LHCN-M2 (cell line): ENCODE measurements at regions not wholly inside any gene's neighbourhood (a gene's known extent, or its start where the extent isn't known, plus 50 kb on each side); places are given as distances from the start of the nearest gene placed in this dataset.
A peak's percentile ranks its signal among the peaks of the same experiment; 100 is the strongest.

Experiments used
- DNase-seq: peaks from one replicate; pipeline ENCODE4 v3.0.0-alpha.2; 2012; ENCODE audit warnings: low read depth

DNA sequence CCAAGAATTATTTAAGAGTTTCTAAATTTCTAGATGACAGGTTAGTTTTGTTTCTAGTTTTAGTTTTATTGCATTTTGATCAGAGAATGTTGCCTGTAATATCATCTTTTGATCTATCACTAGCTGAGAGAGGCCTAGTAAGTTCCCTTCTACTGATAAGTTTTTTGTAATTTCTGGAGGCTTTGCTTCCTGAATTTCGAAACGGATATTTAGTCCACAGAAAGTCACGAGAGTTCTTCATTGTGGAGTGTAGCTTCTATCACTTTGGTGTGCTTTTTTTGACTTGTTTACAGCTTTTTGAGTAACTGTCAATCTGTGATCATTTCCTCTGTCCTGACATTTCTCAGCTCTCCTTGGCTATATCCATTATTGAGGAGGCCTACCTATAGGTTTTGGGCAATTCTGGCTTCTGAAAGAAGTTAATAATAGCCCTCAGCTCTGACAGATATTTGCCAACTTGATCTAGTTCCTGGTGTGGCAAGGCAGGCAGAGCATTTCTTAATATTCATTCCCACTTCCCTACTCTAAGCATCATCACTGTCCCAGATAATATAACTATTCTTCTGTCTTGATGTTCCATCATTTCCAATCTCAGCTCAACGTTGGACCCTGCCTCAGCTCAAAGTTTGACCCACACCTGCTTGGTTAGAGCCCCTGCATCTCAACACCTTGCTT is 171.3 kb downstream of the BLID start:
- no peak for DNase-seq

DNA sequence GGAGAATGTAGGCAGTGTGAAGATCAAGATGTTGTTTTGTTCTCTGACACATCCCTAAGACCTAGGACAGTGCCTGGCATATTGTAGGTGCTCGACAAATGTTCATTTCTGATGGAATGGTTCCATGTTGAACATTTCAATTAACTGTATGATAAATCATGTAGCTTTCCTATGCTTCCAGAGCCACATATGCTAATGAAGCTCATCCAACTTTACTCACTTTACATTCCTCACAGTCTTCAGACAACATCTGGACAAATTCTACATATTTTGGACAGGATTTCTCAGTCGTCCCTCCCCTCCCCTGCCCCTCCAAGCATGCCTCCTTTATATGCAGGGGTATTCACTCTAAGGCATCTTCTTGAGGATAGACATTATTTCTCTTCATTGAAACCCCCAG is 177.9 kb downstream of the BLID start:
- no peak for DNase-seq

DNA sequence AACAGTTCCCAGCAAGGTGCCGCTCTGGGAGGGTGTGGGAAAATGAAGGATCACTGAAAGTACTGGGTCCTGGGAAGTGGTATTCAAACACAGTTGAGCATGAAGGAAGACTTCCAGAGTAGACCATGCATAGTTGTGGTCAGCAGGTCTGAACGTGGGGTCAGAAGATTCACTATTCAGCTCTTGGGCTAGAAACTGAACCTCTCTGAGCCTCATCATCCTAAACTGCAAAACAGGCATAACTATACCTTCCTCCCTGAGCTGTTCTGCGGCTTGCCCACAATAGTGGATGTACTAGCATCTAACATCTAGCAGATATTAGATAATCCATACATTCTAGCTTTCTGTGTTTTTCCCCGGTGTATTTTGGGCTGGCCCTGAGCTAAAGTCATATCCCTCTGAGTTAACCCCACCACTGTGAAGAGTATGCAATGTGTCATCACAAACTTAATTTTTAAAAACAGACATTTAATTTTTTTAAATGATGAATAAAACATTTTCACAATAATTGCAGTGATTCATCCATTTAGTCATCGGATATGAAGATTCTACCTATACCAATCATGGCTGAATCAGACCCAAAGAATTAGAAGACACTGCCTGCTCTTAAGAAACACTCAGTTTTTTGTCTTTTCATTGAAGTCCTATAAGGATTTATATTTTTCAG is 179.1 kb downstream of the BLID start:
- DNase-seq = peak; percentile 63

DNA sequence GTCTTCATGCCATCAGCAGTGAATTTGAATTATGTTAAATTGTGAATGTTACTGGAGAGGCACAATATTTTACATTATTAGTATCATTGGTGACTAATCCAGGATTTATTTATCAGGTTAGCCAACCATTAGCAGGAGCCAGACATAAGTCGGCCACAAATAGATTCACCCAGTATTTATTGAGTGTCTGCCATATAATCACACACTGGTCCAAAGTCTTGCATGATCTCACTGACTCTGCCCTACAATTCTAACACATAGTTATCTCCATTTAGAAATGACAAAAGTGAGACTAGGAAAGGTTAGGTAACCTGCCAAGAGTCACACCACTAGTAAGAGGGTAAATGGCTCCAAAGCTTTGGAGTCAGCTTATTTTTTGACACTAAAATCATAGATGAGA is 179.6 kb downstream of the BLID start:
- no peak for DNase-seq

DNA sequence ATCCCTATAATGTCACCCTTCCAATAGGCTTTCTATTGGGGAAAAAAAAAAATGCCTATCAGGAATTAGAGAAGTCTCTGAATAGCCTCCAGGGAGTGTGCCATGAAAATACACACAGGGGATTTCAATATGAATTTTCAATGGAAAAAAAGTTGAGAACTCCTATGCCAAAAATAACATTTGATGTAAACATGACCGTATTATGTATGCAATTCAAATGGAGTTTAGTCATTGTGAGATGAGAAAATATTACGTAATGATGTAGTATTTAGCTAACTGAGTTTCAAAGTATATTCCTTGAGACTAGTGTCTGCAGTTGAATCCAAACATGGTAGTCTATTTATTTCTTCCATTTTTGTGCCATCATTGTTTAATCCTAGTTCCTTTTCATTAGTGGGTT is 182.3 kb downstream of the BLID start:
- DNase-seq = no peak

DNA sequence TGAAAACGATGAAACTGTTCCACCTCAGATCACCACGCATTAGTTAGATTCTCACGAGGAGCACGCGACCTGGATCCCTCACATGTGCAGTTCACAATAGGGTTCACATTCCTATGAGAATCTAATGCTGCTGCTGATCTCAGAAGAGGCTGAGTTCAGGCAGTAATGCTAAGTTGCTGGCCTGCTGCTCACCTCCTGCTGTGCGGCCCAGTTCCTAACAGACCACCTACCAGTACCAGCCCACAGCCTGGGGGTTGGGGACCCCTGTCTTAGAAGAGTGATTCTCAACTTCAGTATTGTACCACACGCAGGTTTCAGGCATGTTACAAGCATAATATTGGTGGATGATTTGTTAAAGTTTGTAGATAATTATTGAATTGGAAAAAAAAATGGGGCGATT is 182.7 kb downstream of the BLID start:
- DNase-seq = no peak

DNA sequence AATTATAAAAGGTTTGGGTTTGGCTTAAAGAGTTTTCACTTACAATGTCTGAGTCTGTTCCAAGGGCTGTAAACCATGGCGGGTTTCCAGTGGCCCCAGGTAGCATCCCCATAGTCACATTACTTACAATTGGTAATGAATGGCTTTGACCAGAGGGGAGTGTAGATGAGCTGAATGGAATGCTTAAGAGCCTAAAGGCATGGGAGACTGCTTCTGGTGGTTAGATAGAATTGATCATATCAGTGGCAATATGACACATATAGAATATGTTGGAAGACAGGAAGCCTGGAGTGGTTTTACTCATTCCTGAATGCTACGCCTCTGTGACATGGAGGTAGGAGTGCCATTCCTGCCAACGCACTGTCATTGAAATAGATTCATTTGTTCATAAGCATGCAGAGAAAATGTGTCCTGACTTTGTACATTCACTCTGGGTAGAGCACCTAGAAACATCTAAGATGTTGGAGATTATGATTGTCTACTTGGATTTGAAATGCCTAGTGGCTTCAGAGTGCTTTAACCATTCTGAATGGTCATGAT is 183.3 kb downstream of the BLID start:
- DNase-seq = no peak

DNA sequence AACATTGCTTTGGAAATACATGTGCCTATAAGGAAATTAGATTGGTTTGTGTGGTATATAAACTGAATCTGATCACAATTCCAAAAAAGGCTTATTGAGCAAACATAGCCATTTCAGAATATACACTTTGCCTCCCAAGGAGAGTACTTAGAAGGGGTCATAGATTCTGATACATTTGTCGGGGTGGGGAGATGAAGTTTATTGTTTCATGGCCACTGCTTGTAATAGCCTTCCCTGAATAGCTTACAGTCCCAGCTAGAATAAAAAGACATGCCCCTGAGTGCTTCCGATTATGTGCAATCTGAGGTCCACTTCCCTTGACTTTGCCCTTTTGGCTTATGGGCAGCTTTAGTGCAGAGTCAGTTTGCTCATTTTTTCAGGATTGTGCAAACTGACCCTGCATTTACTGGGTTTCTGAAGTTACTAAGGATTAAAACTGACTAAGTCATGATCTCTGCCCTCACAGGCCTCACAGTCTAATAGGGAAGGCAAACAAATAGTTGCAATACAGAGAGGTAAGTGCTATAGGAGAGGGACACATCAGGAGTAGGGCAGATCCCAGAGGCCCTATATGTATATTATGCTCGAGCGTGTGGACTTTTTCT is 184.2 kb downstream of the BLID start:
- DNase-seq = peak; percentile 37

DNA sequence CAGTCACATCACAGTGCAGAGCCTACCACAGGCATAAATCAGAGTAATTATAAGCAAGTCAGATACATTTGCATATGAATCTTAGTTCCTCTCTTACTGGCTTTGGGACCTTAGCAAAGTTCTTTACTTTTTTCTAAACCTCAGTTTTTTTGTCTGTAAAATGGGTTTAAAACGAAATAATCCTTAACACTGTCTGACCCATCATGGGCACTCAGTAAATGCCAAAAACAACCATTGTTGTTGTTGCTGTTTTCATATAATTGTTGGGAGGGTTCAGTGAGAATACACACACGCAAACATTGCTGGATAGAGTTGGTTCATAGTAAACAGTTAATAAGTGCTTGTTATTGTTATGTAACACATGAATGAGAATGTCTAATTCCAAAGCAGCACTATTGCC is 184.9 kb downstream of the BLID start:
- no peak for DNase-seq

DNA sequence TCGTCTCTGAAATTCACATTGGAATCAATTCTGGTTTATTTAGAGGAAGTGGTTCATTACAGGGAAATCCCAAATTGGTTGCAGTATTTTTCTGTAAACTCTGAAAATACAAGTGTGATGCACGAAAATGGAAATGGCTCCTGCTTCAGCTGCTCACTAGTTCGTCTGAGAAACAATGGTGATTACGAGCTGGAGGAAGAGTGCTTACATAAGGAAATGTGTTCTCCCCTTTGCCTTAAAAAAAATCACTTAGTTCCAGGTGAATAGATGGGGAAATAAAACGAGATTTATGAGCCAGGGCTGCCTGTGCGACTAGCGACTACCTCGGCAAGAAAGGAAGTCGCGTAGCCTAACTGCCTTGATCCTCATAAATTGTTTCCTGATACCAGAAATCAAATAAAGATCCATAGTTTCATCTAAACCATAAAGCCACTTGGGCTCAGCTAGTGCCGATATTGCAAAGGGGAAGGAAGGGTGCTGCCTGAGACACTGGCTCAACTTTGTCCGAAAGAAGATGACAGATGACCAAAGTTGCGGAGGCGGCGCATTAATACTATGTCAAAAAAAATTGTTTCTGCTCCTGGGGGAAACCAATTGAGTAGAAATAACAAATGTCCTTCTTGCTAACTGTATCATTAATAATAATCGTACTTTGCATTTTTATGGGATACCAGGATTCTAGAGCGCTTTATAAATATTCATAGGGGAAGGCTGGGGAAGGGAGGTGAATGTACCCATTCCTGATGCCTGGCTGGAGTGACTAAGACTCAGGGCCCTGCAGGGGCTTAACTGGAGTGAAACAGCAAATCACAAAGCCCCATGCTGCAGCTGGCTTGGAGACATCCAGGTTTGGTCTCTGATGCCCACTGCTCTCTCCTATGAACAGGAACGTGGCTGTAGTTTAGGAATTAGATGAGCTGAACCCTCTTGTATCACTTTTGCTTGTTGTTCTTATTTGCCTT is 185.7 kb downstream of the BLID start:
- DNase-seq = no peak

DNA sequence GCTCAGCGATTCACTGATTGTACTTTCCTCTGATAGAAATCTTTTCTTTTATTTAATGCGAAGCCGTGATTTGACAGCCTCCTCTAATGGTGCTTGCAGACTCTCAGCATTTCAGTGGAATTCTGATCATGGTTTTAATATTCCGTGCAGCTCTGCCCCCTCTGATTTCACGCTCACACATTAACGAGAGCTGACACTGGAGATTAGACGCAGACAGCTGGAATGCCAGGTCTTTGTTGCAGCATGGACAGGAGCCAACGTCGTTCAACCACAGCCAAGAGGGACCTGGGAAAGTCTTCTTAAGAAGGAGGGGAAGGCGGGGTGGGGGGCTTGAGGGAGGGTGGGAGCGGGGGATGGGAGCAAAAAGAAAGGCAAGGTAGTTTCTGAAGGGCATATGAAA is 186.4 kb downstream of the BLID start:
- DNase-seq = peak; percentile 69

DNA sequence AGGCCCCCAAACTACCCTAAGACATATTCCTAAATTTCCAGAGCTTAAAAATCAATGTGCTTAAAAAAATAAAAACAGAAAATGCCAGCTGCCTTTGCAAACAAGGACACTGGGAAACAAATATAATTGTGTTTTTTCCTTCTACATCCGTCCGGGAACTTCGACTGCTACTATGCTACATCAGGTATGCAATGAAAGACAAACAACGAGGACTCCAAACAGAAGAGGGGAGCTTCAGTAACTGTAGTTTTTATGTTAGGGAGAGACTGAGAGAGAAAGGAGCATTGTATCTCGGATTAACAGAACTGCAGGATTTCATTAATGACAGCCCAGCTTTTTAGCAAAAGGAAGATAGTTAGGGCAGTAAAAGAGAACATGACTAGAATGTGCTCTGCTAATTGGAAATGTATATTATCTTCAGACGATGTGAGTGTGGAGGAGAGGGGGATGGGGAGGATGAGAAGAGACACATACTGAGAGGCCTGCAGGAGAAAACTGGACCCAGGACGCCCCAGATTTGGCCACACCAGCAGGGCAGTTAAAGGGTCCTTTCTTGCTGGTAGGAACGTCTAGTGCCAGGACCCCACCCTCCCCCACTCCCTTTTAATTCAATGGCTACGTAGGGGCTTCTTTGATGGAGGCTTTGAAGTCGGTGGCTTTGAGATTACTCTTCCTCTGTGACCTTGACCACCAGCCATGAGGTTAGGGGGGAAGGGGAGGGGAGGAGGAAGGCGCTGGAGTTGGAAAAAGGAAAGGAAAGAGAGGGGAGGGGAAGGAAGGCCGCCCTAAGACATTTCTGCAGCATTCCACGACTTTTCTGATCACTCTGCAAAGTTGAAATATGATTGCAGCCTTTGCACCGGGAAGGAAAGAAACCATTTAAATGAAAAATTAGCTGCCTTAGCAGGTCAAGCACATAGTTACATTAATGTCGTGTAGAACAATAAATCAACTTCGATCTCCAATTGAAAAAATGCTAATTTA is 187.1 kb downstream of the BLID start:
- no peak for DNase-seq

DNA sequence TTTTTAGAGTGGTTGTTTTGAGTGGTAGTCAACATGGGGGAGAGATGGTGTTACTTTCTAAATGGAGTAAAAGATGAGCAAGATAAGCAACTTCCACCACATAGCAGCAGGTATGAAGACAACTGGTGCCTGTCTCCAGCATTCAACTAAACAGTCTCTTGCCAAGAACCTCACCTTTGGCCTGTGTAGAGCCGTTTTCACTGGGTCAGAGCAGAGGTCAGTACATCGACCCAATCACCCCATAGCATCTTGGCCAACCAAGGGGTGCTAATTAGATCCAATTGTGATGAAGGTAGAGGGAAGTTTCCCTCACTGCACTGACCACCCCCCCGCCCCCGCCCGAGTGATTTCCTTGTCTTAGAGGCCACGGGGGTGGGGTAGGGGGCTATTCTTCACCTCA is 188.2 kb downstream of the BLID start:
- DNase-seq = no peak

DNA sequence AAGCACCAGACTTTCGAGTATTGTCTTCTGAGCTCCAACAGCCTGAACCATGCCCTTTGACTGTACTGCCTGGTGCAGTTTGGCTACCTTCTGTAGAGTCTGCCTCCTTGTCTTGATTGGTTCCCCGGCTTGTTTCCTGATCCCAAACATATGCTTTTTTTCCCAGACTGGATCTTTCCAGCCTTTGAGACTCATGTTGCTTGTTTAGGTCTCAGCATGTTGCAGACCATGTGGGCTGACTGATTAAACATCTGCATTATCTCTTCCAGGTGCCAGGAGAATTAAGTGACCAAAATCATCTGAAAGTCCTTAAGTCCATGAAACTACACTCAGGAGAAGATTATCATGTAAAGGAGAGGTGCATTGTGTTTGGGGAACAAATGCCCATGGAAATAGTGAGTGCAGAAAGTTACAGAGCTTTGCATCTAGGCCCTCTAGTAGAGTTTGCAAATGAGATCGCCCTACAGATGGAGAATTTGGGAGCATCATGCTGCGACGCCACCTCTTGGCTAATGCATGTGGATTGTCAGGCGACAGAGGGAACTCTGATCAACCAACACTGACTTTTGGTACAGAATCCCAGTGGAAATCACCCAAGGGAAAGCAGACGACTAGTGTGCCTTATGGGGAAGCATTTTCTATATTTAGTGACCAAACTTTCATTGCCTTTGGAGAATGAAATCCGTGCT is 188.8 kb downstream of the BLID start:
- no peak for DNase-seq

DNA sequence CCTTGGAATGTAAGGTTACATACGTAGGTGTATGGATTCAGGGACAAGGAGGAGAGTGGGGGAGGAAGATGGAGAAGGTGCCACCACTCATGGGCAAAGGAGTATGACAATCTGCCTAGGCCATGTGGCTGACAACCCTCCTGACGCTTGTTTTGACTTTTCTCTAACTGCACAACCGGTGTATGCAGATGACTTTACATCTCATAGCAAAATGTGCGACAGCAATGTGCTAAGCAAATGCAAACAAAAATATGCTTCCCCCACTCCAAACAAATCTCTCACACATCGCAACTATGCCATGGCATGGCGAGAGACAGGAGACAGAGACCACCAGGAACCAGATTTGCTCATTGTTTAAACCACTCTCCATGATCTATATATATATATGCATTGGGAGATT is 191.8 kb downstream of the BLID start:
- no peak for DNase-seq

DNA sequence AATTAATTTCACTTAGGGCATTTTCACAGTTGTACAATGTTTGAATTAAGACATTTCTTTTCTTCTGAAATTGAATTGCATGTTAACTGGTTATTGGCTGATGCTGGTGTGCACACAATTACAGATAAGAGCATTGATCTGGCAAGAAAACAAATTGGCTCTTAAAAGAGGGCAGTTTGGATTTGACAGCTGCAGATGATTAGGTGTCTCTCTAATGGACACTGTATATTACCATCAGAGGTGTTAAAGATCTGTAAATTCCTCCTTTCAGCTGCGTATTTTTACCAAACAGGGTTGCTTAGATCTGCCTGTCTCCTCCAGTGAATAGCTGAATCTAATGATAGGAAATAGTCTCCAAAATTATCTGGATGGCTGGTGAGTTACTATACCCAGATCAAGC is 198.5 kb downstream of the BLID start:
- no peak for DNase-seq

DNA sequence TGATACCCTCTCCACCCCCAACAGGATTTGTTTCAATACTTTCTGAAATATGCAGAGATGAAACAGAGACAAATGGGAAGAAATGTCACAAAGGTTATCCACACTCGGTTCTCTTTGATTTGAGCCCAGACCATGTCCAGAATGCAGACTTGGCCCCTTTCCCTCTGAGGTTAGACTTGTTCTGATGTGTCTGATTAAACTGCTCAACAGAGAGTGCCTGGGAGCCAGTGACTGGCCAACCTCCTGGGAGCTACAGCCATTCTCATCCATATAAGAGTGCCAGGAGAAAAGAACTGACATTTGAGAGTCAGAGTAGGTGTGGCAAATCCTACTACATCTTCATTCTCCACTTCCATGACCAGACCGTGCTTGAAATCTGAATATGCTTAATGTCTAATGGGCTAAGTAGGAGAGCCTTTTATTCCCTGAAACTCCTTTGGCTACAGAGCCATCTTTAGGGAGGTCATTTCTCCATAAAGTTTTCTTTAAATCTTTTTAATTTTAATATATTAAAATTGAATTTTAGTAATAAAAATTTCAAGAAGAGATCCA is 201.4 kb downstream of the BLID start:
- no peak for DNase-seq

DNA sequence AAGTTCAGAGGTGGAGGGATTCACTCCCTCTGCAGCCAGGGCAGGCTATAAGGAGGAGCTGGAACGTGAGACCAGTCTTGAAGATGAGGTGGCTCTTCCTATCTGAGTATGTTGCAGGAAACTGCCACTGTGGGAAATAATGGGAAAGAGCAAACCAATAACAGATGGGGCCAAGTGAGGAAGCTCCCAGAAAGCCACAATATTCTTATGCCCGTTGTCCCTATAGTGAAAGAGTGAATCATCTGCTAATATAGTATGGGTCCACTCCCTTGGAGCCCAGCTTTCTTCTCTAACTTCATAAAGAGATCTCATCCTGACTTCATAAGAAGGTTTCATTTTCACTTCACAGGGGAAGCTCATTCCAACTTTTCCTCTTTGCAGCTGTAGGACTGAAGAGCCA is 206.4 kb downstream of the BLID start:
- no peak for DNase-seq

DNA sequence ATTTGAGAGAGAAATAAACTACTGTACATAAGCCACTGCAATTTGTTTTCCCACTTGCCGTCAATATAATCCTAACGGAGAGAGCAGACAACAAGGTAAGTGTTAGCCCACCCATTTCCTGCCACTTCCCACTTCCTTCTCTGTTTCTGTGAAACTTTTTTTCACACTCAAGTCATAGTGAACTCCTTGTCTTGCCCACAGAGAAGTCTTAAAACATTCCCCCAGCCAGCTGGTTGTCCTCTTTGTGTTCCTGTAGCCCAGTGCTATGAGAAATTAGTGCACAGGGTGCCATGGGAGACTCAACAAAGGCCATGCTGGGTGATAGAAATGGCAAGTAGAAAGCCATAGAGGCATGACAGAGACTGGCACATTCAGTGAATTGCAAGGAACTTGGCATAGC is 208.6 kb downstream of the BLID start:
- no peak for DNase-seq

DNA sequence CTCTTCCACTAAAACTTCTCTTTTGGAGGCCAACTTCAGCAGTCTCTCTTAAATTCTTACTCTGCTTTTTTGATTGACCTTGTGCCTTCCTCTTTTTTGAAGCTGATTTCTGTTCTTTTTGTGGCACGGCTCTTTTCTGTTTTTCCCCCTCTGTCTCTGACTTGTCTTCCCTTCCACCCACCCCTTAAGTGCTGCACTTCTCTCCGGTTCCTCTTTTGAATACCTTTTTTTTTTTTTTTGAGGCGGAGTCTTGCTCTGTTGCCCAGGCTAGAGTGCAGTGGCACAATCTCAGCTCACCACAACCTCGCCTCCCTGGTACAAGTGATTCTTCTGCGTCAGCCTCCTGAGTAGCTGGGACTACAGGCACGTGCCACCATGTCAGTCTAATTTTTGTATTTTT is 211.9 kb downstream of the BLID start:
- DNase-seq = no peak
